ENCODE measurements at regions not wholly inside any gene's neighbourhood (a gene's known extent, or its start where the extent isn't known, plus 50 kb on each side); places are given as distances from the start of the nearest gene placed in this dataset.
A peak's percentile ranks its signal among the peaks of the same experiment; 100 is the strongest.
"Not testable (repeated sequence)": the region's sequence is repeated elsewhere in the genome, so short reads cannot be mapped to it uniquely, and the experiment has no call there.

GRCh38 chr11:29162491-29162890 lies 854.3 kb downstream of the KCNA4 start:
- H3K4me3 Mint-ChIP-seq (ENCODE audit: unreplicated experiment) = no peak overlapping the region
- TF ChIP-seq CTCF (IDR thresholded peaks at IDR 0.05; ENCODE audit: partially characterized antibody, unreplicated experiment) = no peak
- no peak for DNase-seq
- H3K4me1 Mint-ChIP-seq (ENCODE audit: low read depth, unreplicated experiment) = no peaks in the 10 kb centered on the region
- no peaks in the 10 kb centered on the region for H3K27me3 Mint-ChIP-seq (ENCODE audit: unreplicated experiment)
- H3K9me3 Mint-ChIP-seq (ENCODE audit: unreplicated experiment) = no peaks in the 10 kb centered on the region
- H3K27ac Mint-ChIP-seq (ENCODE audit: unreplicated experiment) = no peak overlapping the region
- no peaks in the 10 kb centered on the region for H3K36me3 Mint-ChIP-seq (ENCODE audit: unreplicated experiment)

GRCh38 chr11:29161191-29161590 lies 855.6 kb downstream of the KCNA4 start:
- Mint-ChIP-seq H3K4me1 (ENCODE audit: low read depth, unreplicated experiment) (no peaks in the 10 kb centered on the region), H3K27me3 (ENCODE audit: unreplicated experiment) (no peaks in the 10 kb centered on the region), H3K27ac (ENCODE audit: unreplicated experiment) (no peak overlapping the region), H3K9me3 (ENCODE audit: unreplicated experiment) (no peaks in the 10 kb centered on the region), H3K36me3 (ENCODE audit: unreplicated experiment) (no peaks in the 10 kb centered on the region), H3K4me3 (ENCODE audit: unreplicated experiment) (no peak overlapping the region)
- no peak for DNase-seq
- TF ChIP-seq CTCF (IDR thresholded peaks at IDR 0.05; ENCODE audit: partially characterized antibody, unreplicated experiment) = no peak

- no peaks in the 10 kb centered on the region for H3K9me3 Mint-ChIP-seq (ENCODE audit: unreplicated experiment)
- peak; percentile 64 for TF ChIP-seq CTCF (IDR thresholded peaks at IDR 0.05; ENCODE audit: partially characterized antibody, unreplicated experiment)
- H3K4me1 Mint-ChIP-seq (ENCODE audit: low read depth, unreplicated experiment) = no peaks in the 10 kb centered on the region
- H3K36me3 Mint-ChIP-seq (ENCODE audit: unreplicated experiment) = no peaks in the 10 kb centered on the region
- no peak overlapping the region for H3K27ac Mint-ChIP-seq (ENCODE audit: unreplicated experiment)
- H3K4me3 Mint-ChIP-seq (ENCODE audit: unreplicated experiment) = no peak overlapping the region
- H3K27me3 Mint-ChIP-seq (ENCODE audit: unreplicated experiment) = no peaks in the 10 kb centered on the region
- peak; percentile 53 for DNase-seq
Measured at GRCh38 chr11:29159552-29160465, 857.0 kb downstream of the KCNA4 start.

- no peaks in the 10 kb centered on the region for H3K27me3 Mint-ChIP-seq (ENCODE audit: unreplicated experiment)
- no peak overlapping the region for H3K4me3 Mint-ChIP-seq (ENCODE audit: unreplicated experiment)
- H3K9me3 Mint-ChIP-seq (ENCODE audit: unreplicated experiment) = no peaks in the 10 kb centered on the region
- no peaks in the 10 kb centered on the region for H3K36me3 Mint-ChIP-seq (ENCODE audit: unreplicated experiment)
- DNase-seq = no peak
- TF ChIP-seq CTCF (IDR thresholded peaks at IDR 0.05; ENCODE audit: partially characterized antibody, unreplicated experiment) = no peak
- no peaks in the 10 kb centered on the region for H3K4me1 Mint-ChIP-seq (ENCODE audit: low read depth, unreplicated experiment)
- H3K27ac Mint-ChIP-seq (ENCODE audit: unreplicated experiment) = no peak overlapping the region
Measured at GRCh38 chr11:29153078-29153477, 863.8 kb downstream of the KCNA4 start.

GRCh38 chr11:29142573-29142972 lies 874.3 kb downstream of the KCNA4 start:
- not testable (repeated sequence) for H3K36me3 Mint-ChIP-seq (ENCODE audit: unreplicated experiment)

More at GRCh38 chr11:29142573-29142972, 874.3 kb downstream of the KCNA4 start:
- not testable (repeated sequence) for H3K27ac Mint-ChIP-seq (ENCODE audit: unreplicated experiment); H3K27me3 Mint-ChIP-seq (ENCODE audit: unreplicated experiment); H3K4me1 Mint-ChIP-seq (ENCODE audit: low read depth, unreplicated experiment); H3K4me3 Mint-ChIP-seq (ENCODE audit: unreplicated experiment); H3K9me3 Mint-ChIP-seq (ENCODE audit: unreplicated experiment); DNase-seq

Data from glutamatergic neuron (in vitro differentiated cells).